ENCODE measurements at regions not wholly inside any gene's neighbourhood (a gene's known extent, or its start where the extent isn't known, plus 50 kb on each side); places are given as distances from the start of the nearest gene placed in this dataset.

DNA sequence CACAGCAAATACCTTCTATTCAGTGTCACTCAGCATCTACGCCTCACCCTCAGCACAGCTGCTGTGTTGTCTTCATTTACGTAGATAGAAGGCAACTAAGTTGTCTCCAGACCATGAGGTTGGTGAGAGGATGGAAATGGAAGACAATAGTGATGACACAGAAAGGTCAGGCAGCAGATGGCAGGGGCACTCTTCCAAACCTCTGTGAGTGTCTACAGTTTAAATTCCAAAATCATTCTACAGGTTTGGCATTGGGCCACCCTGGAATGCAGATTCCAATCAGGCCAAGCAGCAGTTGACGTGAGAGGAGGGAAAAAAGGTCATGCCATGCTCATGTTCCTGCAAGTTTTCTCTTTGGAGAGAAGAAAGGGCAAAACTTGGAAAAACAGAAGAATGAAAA, 68.7 kb upstream of the ADAMTSL1 start:
- DNase-seq (no peak), ATAC-seq (no peak)
- no peak for TF ChIP-seq POLR2A (IDR thresholded peaks at IDR 0.05)
- TF ChIP-seq, protein P1, sequence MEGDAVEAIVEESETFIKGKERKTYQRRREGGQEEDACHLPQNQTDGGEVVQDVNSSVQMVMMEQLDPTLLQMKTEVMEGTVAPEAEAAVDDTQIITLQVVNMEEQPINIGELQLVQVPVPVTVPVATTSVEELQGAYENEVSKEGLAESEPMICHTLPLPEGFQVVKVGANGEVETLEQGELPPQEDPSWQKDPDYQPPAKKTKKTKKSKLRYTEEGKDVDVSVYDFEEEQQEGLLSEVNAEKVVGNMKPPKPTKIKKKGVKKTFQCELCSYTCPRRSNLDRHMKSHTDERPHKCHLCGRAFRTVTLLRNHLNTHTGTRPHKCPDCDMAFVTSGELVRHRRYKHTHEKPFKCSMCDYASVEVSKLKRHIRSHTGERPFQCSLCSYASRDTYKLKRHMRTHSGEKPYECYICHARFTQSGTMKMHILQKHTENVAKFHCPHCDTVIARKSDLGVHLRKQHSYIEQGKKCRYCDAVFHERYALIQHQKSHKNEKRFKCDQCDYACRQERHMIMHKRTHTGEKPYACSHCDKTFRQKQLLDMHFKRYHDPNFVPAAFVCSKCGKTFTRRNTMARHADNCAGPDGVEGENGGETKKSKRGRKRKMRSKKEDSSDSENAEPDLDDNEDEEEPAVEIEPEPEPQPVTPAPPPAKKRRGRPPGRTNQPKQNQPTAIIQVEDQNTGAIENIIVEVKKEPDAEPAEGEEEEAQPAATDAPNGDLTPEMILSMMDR (IDR thresholded peaks at IDR 0.05 in 4 of 5, conservative IDR thresholded peaks at IDR 0.05 in 1 of 5) = no peak
- Histone ChIP-seq H3K27ac (no peak overlapping the region), H3K4me1 (no peaks in the 10 kb centered on the region), H3K36me3 (no peaks in the 10 kb centered on the region), H3K4me3 (no peak overlapping the region), H3K9me3 (no peaks in the 10 kb centered on the region), H3K27me3 (no peaks in the 10 kb centered on the region)
- intact Hi-C loops (cut with DNase I; ENCODE audit: low total_unique reads) = no loop called here
- in situ Hi-C loops (cut with MboI; ENCODE audit: low sequenced_read_pairs in 4 of 4) = loop anchor here in 1 of 4 donors (25.0 kb wide), 1 partner anchor 107 kb away; no protein-coding TSS in a partner anchor

DNA sequence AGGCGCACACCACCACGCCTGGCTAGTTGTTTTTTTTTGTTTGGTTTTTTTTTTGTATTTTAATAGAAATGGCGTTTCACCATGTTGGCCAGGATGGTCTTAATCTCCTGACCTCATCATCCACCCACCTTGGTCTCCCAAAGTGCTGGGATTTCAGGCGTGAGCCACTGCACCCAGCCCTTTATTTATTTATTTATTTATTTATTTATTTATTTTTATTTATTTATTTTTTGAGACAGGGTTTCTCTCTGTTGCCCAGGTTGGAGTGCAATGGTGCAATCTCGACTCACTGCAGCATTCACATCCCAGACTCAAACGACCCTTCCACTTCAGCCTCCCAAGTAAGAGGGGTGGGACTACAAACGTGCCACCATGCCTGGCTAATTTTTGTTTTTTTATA, 63.0 kb upstream of the ADAMTSL1 start:
- no peak overlapping the region for H3K27ac ChIP-seq

DNA sequence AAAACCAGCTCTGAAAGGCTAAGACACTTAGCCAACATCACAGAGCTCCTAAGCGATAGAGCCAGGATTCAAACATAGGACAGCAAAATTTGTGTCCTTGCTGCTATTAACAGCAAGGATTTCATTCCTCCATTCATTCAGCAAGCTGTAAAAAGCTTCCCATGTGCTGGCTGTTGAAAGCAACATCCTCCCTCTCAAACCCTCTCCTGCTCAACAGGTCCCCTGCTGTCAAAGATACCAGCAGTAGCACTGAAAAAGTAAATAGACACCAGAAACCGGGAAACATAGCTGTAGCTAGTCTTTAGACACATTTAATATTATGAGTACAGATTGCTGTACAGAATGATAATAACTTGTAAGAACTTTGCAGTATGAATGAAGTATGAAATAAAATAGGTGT, 52.6 kb upstream of the ADAMTSL1 start:
- ATAC-seq (no peak), DNase-seq (no peak)
- Histone ChIP-seq H3K27me3 (no peaks in the 10 kb centered on the region), H3K36me3 (no peaks in the 10 kb centered on the region), H3K27ac (no peak overlapping the region), H3K4me1 (no peaks in the 10 kb centered on the region), H3K9me3 (no peaks in the 10 kb centered on the region), H3K4me3 (no peak overlapping the region)
- TF ChIP-seq POLR2A (IDR thresholded peaks at IDR 0.05) = no peak
- TF ChIP-seq, protein P1 (IDR thresholded peaks at IDR 0.05 in 4 of 5, conservative IDR thresholded peaks at IDR 0.05 in 1 of 5) = no peak
- intact Hi-C loops (cut with DNase I; ENCODE audit: low total_unique reads) (no loop called here), in situ Hi-C loops (cut with MboI; ENCODE audit: low sequenced_read_pairs in 4 of 4) (loop anchor here in 1 of 4 donors (25.0 kb wide), 1 partner anchor 91 kb away; no protein-coding TSS in a partner anchor)

More for the DNA sequence above, 63.0 kb upstream of the ADAMTSL1 start:
- intact Hi-C loops (cut with DNase I; ENCODE audit: low total_unique reads) (no loop called here), in situ Hi-C loops (cut with MboI; ENCODE audit: low sequenced_read_pairs in 4 of 4) (loop anchor here in 1 of 4 donors (25.0 kb wide), 1 partner anchor 101 kb away; no protein-coding TSS in a partner anchor)
- Histone ChIP-seq H3K4me3 (no peak overlapping the region), H3K27me3 (no peaks in the 10 kb centered on the region), H3K9me3 (no peaks in the 10 kb centered on the region), H3K4me1 (no peaks in the 10 kb centered on the region), H3K36me3 (no peaks in the 10 kb centered on the region)
- TF ChIP-seq POLR2A (IDR thresholded peaks at IDR 0.05) = no peak
- TF ChIP-seq, protein P1 (IDR thresholded peaks at IDR 0.05 in 4 of 5, conservative IDR thresholded peaks at IDR 0.05 in 1 of 5) = no peak
- ATAC-seq (no peak), DNase-seq (no peak)

DNA sequence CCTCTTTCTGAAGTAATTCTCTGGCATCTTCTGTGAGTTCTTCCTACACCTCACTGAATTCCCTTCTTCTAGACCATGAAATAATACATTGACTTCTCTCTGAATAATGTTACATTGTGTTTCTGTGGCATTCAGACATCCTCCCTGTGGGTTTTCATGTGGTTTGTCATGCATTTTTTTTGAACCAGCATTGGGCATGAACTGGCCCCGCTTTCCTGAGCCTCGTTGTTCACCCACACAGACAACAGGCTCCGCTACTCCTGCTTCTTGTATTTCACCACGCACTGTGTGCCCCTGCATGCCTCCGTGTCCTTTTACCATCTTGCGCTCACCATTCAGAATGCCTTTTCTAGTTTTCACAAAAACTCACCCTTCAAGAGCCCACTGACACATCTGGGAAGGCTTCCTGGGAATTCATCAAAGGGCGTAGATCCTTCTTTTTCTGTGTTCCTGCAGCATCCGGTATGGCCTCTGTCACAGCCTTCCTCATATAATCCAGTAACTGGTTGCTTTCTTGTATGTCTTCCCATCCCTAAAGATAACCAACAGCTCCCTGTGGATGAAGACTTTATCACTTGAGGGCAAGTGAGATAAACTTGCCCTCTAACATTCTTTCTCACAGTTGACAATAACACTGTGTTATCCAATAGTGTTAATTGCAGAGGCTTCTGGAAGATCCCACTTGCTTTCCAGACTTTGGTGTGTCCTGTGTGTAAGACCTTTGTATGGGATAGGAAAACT, 51.5 kb upstream of the ADAMTSL1 start:
- ATAC-seq (no peak), DNase-seq (no peak)
- intact Hi-C loops (cut with DNase I; ENCODE audit: low total_unique reads) = no loop called here
- Histone ChIP-seq H3K9me3 (no peaks in the 10 kb centered on the region), H3K27ac (no peak overlapping the region), H3K36me3 (no peaks in the 10 kb centered on the region), H3K27me3 (no peaks in the 10 kb centered on the region), H3K4me3 (no peak overlapping the region), H3K4me1 (no peaks in the 10 kb centered on the region)
- in situ Hi-C loops (cut with MboI; ENCODE audit: low sequenced_read_pairs in 4 of 4) = loop anchor here in 1 of 4 donors (25.0 kb wide), 1 partner anchor 90 kb away; no protein-coding TSS in a partner anchor
- TF ChIP-seq POLR2A (IDR thresholded peaks at IDR 0.05) = no peak
- TF ChIP-seq, protein P1 (IDR thresholded peaks at IDR 0.05 in 4 of 5, conservative IDR thresholded peaks at IDR 0.05 in 1 of 5) = no peak
